ENCODE measurements at regions not wholly inside any gene's neighbourhood (a gene's known extent, or its start where the extent isn't known, plus 50 kb on each side); places are given as distances from the start of the nearest gene placed in this dataset.

DNA sequence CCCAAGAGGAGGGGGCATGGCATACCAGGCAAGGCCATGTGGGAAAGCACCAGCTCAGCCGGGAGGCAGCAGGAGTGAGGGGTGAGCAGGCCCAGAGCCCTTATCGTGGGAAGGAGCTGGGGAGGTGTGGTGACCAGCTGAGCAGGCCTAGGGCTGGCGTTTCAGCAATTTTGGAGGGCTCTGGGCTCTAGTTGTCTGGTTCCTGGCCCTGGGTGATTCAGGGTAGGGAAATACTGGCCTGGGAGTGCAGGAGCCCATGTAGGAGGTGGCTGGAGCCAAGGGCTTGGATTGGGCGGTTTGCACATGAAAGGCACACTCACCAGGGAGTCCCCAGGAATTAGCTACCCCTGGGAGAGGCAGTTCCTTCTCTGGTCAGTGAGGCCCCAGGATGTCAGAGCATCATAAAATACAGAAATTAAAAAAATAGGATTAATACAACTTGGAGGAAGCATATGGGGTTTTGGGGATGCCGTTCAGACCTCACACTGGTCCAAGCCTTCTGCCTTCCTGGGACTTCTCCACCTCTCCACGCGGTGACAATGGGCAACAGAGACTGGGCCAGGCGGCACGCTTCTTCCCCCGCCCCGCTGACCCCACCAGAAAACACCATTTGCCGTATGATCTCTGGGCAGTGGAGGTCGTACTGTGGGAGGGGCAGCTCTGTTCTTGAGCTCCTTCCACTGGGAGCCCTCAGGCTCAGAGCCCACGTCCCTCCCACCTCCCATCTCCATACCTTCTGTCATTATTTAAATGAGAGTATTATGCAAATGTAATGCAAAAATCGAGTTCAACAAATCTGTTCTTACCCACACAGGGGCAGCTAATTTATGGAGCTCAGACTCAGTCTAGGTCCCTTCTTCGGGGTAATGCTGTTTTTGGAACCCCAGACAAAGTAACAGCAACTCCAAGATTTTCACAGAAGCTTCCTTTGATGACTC, 133.0 kb upstream of the FAM20C start:
- no peak overlapping the region for H2AFZ ChIP-seq (ENCODE audit: low read depth, low read length)

DNA sequence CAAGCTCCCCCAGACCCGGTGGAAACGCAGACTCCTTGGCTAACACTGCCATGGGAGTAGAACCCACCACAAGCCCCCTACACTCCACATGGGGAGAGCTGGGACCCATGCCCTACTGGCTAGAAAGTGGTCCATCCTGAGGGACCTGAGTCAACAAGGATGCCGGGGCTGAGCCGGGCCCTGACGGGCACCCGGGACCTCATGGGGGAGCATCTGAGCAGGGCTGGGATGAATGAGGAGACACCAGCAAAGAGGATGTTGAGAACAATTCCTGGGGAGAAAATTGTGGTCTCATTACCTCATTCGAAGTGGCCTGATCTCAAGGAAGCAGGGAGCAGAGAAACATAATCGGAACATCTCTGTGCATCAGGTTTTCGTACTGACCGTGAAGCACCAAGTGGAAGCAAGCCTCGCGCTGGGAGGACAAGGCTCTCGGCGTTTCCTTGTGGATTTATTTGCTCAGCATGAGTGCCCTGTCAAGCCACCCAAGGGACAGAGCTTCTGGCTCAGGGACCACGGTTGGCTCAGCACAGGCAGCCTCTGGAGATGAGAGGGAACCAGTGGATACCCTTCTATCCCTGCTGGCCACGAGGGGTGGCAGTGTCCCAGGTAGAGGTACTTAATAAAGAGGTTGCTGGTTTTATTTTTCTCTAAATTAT, 132.2 kb upstream of the FAM20C start:
- Histone ChIP-seq H2AFZ (ENCODE audit: low read depth, low read length) (no peak overlapping the region), H3K4me1 (ENCODE audit: insufficient read depth, low read length) (peaks cover 9% of the 10 kb centered on the region), H3K27me3 (ENCODE audit: insufficient read depth, low read length) (peaks cover 11% of the 10 kb centered on the region)

More for the DNA sequence above, 133.0 kb upstream of the FAM20C start:
- peaks cover under 1% of the 10 kb centered on the region for H3K4me1 ChIP-seq (ENCODE audit: insufficient read depth, low read length)
- H3K4me3 ChIP-seq (ENCODE audit: low read length), result no peak overlapping the region
- H3K27me3 ChIP-seq (ENCODE audit: insufficient read depth, low read length), result peaks cover 11% of the 10 kb centered on the region
- no peaks in the 10 kb centered on the region for H3K36me3 ChIP-seq (ENCODE audit: insufficient read depth, low read length)
- no peaks in the 10 kb centered on the region for H3K9me3 ChIP-seq (ENCODE audit: low read length)

DNA sequence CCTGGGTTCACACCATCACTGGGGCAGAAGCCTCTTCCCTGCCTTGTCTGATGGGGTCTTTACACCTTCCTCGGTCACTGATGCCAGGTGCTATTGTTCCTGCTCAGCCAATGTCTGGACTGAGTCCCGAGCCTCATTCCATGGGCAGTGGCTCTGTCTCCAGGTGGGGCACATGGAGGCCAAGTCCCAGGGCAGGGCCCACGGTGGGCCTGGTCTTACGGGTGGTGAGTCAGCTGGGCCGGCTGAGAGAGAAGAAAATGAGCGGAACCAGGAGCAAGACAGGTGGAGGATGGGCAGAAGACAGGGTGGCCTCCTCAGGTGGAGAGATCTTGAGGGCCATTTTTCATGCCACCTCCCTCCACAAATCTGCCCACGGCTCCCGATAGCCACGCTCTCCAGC, 131.7 kb upstream of the FAM20C start:
- H3K9me3 ChIP-seq (ENCODE audit: low read length), result no peaks in the 10 kb centered on the region
- H3K4me1 ChIP-seq (ENCODE audit: insufficient read depth, low read length), result peaks cover 9% of the 10 kb centered on the region
- no peak overlapping the region for H2AFZ ChIP-seq (ENCODE audit: low read depth, low read length)
- H3K27me3 ChIP-seq (ENCODE audit: insufficient read depth, low read length), result peaks cover 11% of the 10 kb centered on the region
- no peaks in the 10 kb centered on the region for H3K36me3 ChIP-seq (ENCODE audit: insufficient read depth, low read length)
- no peak overlapping the region for H3K4me3 ChIP-seq (ENCODE audit: low read length)

More for the DNA sequence above, 132.2 kb upstream of the FAM20C start:
- no peaks in the 10 kb centered on the region for H3K9me3 ChIP-seq (ENCODE audit: low read length)
- H3K36me3 ChIP-seq (ENCODE audit: insufficient read depth, low read length), result no peaks in the 10 kb centered on the region
- H3K4me3 ChIP-seq (ENCODE audit: low read length), result no peak overlapping the region

DNA sequence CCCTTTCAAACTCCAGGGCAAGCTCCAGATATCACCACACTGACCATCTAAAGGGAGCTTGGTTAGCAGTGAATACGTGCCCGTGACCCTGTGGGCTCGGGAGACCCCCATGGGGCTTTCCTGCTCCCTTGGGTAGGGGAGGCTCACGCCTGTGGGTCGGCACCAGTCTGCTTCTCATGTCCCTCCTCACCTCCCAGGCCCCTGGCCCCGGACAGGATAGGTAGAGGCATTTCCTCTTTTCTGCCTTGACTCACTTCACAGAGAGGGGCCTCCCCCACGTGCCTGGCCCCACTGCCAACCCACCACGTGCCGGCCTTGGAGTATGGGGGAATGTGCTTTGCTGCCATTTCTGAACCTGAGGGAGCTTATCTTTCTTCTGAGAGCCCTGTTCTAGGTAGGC, 131.3 kb upstream of the FAM20C start:
- Histone ChIP-seq H3K36me3 (ENCODE audit: insufficient read depth, low read length) (no peaks in the 10 kb centered on the region), H2AFZ (ENCODE audit: low read depth, low read length) (no peak overlapping the region), H3K4me3 (ENCODE audit: low read length) (no peak overlapping the region), H3K9me3 (ENCODE audit: low read length) (no peaks in the 10 kb centered on the region), H3K4me1 (ENCODE audit: insufficient read depth, low read length) (peaks cover 9% of the 10 kb centered on the region), H3K27me3 (ENCODE audit: insufficient read depth, low read length) (peaks cover 11% of the 10 kb centered on the region)

DNA sequence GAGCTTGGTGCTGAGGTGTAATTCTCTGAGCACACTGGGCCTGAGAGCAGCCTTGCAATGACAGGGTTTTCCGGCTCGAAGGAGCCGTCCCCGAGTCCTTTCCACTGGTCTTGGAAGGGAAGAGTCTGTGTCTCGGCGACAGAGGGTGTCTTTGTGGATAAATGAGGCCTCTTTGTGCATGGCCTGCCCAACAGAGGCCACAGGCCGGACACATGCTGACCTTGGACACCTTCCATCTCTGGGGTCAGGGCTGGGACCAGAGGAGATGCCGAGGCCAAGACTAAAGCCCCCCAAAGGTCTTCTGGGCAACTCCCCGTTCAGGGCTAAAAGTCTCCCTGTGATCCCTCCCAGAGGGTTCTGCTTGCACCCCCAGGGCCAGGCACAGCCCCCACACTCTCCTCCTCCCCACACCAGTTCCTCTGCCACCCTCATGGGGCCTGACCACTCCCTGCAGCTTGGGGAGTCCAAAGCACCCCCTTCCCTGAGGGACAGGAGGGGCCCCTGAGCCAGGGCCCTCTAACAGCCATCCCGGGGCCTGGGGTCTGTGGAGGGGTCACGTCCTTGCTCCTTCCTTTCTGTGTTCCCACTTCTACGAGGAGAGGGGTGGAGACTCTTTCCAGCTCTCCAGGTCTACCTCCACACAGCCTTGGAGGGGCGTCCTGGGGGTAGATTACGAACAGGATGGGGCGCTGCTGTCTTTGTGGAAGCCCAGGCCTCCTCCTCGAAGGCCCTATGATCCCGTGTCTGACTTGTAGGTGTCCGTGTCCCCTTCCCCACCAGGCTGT, 130.6 kb upstream of the FAM20C start:
- peaks cover 11% of the 10 kb centered on the region for H3K27me3 ChIP-seq (ENCODE audit: insufficient read depth, low read length)
- H2AFZ ChIP-seq (ENCODE audit: low read depth, low read length), result no peak overlapping the region
- H3K4me1 ChIP-seq (ENCODE audit: insufficient read depth, low read length), result peaks cover 9% of the 10 kb centered on the region
- H3K4me3 ChIP-seq (ENCODE audit: low read length), result no peak overlapping the region
- H3K9me3 ChIP-seq (ENCODE audit: low read length), result no peaks in the 10 kb centered on the region
- no peaks in the 10 kb centered on the region for H3K36me3 ChIP-seq (ENCODE audit: insufficient read depth, low read length)

DNA sequence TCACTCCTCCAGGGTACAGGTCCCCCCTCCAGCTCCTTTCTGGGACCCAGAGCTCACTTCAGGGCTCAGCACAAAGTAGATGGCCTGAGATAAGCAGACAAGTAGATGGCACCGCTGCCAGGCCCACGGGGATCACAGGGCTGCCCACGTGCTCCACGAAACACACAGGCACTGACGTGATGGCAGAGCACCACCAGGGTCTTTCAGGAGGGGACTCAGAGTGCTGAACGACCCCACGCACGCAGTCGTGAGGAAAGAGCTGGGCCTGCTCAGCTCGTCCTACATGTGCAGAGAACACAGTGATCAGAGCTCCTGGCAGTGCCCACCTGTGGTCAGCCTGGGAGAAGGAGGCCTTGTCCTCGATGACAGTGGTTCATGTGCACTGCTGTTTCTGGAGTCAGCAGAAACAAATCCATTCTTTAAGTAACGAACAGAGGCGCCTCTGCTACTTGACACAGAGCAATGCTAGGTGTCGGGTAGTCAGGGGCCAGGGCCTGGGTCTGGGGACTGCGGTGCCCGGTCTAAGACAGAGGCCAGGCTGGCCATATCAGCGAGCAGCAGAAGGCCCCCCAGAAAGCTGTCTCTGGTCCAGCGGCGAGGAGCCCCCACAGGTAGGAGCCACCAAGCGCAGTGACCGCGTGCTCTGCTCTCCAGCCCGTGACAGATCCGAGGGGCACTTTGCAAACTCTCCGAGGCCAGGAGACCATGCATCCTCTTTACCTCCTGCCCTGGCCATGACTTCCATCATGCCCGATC, 129.8 kb upstream of the FAM20C start:
- Histone ChIP-seq H3K9me3 (ENCODE audit: low read length) (no peaks in the 10 kb centered on the region), H2AFZ (ENCODE audit: low read depth, low read length) (no peak overlapping the region), H3K36me3 (ENCODE audit: insufficient read depth, low read length) (no peaks in the 10 kb centered on the region), H3K4me3 (ENCODE audit: low read length) (no peak overlapping the region), H3K4me1 (ENCODE audit: insufficient read depth, low read length) (peaks cover 9% of the 10 kb centered on the region), H3K27me3 (ENCODE audit: insufficient read depth, low read length) (peaks cover 11% of the 10 kb centered on the region)

DNA sequence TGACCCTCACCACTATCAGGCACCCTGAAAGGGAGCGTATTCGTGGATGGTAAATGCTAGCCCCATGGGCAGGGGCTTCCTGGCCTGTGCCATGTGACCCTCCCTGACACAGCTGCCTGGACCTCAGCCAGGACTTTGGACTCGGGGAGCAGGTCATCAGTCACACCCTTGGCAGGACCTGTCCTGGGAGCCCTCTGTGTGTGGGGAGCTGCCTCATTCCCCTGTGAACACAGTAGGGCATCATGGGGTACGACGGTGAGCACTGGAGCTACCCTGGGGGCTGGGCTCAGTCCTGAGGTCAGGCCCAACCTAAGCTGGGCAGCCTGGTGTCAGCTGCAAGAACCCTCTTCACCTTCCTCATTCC, 129.3 kb upstream of the FAM20C start:
- H2AFZ ChIP-seq (ENCODE audit: low read depth, low read length), result no peak overlapping the region
- no peak overlapping the region for H3K4me3 ChIP-seq (ENCODE audit: low read length)
- H3K27me3 ChIP-seq (ENCODE audit: insufficient read depth, low read length), result peaks cover 8% of the 10 kb centered on the region
- H3K4me1 ChIP-seq (ENCODE audit: insufficient read depth, low read length), result peaks cover 9% of the 10 kb centered on the region
- no peaks in the 10 kb centered on the region for H3K9me3 ChIP-seq (ENCODE audit: low read length)
- H3K36me3 ChIP-seq (ENCODE audit: insufficient read depth, low read length), result no peaks in the 10 kb centered on the region

DNA sequence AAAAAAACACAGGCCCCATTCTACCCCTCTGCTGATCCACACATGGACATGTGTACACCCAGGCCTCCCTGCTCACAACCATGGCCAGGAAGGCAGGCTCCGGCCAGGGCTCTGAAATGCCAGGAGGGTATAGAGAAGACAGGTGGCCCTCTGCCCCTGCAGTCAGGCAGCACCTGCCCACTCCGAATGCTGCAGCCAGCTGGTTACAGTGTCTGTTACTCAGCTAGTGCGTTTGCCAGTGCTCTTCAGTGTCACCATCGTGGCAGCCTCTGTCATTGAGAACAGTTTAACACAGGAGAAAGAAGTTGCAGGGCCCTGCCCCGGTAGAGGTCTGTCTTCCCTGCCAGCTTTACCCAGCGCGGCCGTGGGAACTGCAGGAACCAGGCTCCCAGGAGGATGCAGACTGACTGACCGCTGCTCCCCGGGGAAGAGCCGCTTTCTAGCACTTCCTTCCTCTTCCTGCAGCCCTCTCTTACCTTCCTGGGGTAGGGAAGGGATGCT, 128.8 kb upstream of the FAM20C start:
- no peaks in the 10 kb centered on the region for H3K36me3 ChIP-seq (ENCODE audit: insufficient read depth, low read length)
- H3K27me3 ChIP-seq (ENCODE audit: insufficient read depth, low read length), result peaks cover 8% of the 10 kb centered on the region
- peaks cover 9% of the 10 kb centered on the region for H3K4me1 ChIP-seq (ENCODE audit: insufficient read depth, low read length)
- H3K4me3 ChIP-seq (ENCODE audit: low read length), result no peak overlapping the region
- no peaks in the 10 kb centered on the region for H3K9me3 ChIP-seq (ENCODE audit: low read length)
- H2AFZ ChIP-seq (ENCODE audit: low read depth, low read length), result no peak overlapping the region

DNA sequence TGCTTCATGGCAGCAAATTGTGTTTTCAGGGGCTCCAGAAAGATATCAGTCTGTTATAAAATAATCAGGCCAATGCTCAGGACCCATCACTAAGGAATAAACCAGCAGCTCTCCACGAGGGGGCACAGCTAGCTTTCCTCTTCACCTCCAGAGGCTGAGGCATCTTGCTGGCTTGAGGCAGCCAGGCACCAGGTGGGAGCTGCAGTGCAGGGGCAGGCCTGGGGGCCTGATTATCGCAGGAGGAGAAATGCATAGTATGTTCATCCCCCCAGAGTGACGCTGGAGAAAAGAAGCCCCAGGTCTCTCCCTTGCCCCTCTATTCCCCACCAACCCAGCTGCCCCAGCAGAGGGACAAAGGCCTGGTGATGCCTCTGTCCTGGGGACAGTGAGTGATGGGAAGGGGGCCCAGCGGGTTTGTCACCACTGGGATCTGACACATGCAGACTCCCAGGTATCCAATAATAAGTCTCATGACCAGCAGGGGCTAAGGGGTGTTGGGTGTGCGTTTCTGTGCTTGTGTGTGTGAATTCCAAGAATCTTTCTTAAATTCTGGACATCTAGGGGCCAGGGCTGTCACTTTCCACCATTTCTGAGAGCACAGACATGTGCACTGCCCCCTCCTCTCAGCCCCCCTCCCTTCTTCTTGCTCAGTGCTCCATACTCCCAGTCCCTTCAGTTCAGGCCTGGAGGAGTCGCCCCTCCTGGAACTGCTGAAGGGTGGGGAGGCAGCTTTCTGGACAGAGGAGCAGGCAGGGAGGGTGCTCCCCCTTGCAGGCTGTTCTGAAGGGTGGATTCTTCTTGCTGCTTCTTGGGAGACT, 128.1 kb upstream of the FAM20C start:
- H3K27me3 ChIP-seq (ENCODE audit: insufficient read depth, low read length), result peaks cover 8% of the 10 kb centered on the region
- no peak overlapping the region for H3K4me3 ChIP-seq (ENCODE audit: low read length)
- H3K9me3 ChIP-seq (ENCODE audit: low read length), result no peaks in the 10 kb centered on the region
- H3K36me3 ChIP-seq (ENCODE audit: insufficient read depth, low read length), result no peaks in the 10 kb centered on the region
- H3K4me1 ChIP-seq (ENCODE audit: insufficient read depth, low read length), result peaks cover 9% of the 10 kb centered on the region
- no peak overlapping the region for H2AFZ ChIP-seq (ENCODE audit: low read depth, low read length)

DNA sequence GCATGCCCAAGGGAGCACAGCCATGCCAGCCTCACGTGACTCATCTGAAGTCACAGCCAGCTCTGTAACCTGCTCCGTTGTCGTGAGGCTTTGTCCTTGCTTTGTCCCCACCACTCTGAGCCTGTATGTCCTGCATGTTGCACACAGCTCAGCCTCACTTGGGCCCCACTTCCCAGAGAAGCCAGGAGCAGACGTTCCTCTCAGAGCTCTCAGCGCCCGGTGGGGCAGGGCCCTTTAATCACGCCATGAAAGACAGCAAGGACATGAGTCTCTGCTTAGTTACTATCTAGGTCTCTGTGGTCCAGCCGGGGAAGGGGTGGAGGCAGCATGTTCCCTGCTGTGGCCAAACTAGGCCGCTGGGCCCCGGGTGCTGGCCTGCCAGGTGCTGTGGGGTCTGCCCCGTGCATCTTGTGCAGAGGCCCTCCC, 127.4 kb upstream of the FAM20C start:
- H2AFZ ChIP-seq (ENCODE audit: low read depth, low read length), result no peak overlapping the region
- H3K4me3 ChIP-seq (ENCODE audit: low read length), result no peak overlapping the region
- no peaks in the 10 kb centered on the region for H3K9me3 ChIP-seq (ENCODE audit: low read length)
- no peaks in the 10 kb centered on the region for H3K36me3 ChIP-seq (ENCODE audit: insufficient read depth, low read length)
- peaks cover 5% of the 10 kb centered on the region for H3K27me3 ChIP-seq (ENCODE audit: insufficient read depth, low read length)
- peaks cover 9% of the 10 kb centered on the region for H3K4me1 ChIP-seq (ENCODE audit: insufficient read depth, low read length)

DNA sequence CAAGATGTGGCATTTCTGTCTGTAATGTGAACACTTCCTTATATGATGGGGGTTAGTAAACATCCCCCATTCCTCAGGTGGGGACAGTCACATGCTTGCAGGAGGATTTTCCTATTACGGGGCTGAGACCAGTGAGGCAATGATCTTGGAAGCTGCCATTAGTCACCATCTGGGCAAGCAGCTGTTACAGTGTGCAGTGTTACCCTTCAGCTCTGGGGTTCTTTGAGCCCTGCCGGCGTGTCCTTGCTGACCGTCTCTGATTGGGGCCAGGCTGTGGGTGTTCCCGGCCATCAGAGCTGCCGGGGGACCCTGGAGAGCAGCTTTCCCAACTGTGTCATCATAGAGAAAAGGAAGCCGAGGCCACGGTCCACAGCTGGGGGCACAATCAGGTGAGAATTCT, 126.8 kb upstream of the FAM20C start:
- H3K36me3 ChIP-seq (ENCODE audit: insufficient read depth, low read length), result no peaks in the 10 kb centered on the region
- H3K27me3 ChIP-seq (ENCODE audit: insufficient read depth, low read length), result peaks cover 3% of the 10 kb centered on the region
- no peak overlapping the region for H2AFZ ChIP-seq (ENCODE audit: low read depth, low read length)
- peaks cover 9% of the 10 kb centered on the region for H3K4me1 ChIP-seq (ENCODE audit: insufficient read depth, low read length)
- H3K9me3 ChIP-seq (ENCODE audit: low read length), result no peaks in the 10 kb centered on the region
- H3K4me3 ChIP-seq (ENCODE audit: low read length), result no peak overlapping the region

DNA sequence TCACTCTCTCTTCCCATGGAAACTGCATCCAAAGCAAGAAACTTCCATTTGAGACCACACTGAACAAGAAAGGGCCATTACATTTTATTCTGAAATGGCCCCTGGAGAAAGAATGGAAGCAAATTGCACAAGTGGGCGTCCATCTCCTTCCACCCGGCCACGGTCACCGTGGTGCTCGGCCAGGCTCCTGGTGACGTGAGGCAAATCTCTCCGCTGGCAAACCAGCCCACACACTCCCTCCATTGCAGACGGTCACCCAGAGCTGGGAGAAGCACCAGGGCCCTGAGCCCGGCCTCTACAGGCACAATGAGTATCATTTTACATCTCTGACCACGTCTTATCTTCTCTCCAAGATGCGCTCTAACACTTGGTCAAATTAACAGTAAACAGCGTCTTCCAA, 126.1 kb upstream of the FAM20C start:
- Histone ChIP-seq H3K4me1 (ENCODE audit: insufficient read depth, low read length) (peaks cover 9% of the 10 kb centered on the region), H3K4me3 (ENCODE audit: low read length) (no peak overlapping the region), H3K27me3 (ENCODE audit: insufficient read depth, low read length) (peaks cover 3% of the 10 kb centered on the region), H2AFZ (ENCODE audit: low read depth, low read length) (no peak overlapping the region), H3K9me3 (ENCODE audit: low read length) (no peaks in the 10 kb centered on the region), H3K36me3 (ENCODE audit: insufficient read depth, low read length) (no peaks in the 10 kb centered on the region)

Data from neuron (in vitro differentiated cells).